K562 (cell line): ENCODE measurements at regions not wholly inside any gene's neighbourhood (a gene's known extent, or its start where the extent isn't known, plus 50 kb on each side); places are given as distances from the start of the nearest gene placed in this dataset.

Source experiments
- ATAC-seq: fragments of 200-7000 bp; cut with Tn5 transposase; 3 replicates; pipeline ENCODE4 v1.9.1; 2020; ENCODE audit warnings: moderate library complexity
- BruUV-seq: library from RNA; stranded (reverse); fragments of 400-500 nt; replicated peaks from 2 replicates; lab custom pipeline; 2021; lab: Mats Ljungman, UMichigan
- CTCF ChIA-PET: fragments of 300-600 bp; formaldehyde crosslinking; extraction: SDS; loops from one replicate; lab custom pipeline; 2021; ENCODE audit warnings: low intra/inter-chr PET ratio; lab: Yijun Ruan, JAX
- POLR2A ChIA-PET: fragments of 300-600, 350-650 bp; sonication (Branson Sonifier 250); formaldehyde crosslinking; extraction: SDS; loops from one replicate; lab custom pipeline; 2021; ENCODE audit warnings: antibody characterized with exemption, inconsistent platforms; lab: Yijun Ruan, JAX
- DNase-seq, 4 experiments: peaks; one replicate each; pipeline versions ENCODE4 v3.0.0 to v3.0.0-alpha.2; 2011 to 2018; ENCODE audit warnings: low spot score in 3 of 4, mixed read lengths in 3 of 4; ENCODE audit errors: extremely low read depth in 1 of 4
- FAIRE-seq: peaks from 2 replicates; lab custom pipeline; 2011; peaks lifted over from hg19 to GRCh38; lab: Jason Lieb, UNC
- H2AFZ ChIP-seq: 2 replicates; pipeline ENCODE4 v1.6.0; 2011; ENCODE audit warnings: low read depth, low read length, control low read depth, inconsistent platforms
- H3K27ac ChIP-seq: fragments of 200-600 bp; 3 replicates; pipeline ENCODE4 v1.8.0; 2011; ENCODE audit warnings: low read depth, mild to moderate bottlenecking, control low read depth, inconsistent platforms, low read length, moderate library complexity, mixed read lengths; ENCODE audit errors: extremely low read depth
- H3K27me3 ChIP-seq, 2 experiments: fragments of 300-600 bp in 1 of 2; 2 replicates in 1 of 2; 3 replicates in 1 of 2; pipeline versions ENCODE4 v1.6.0 to v1.8.0; 2011; ENCODE audit warnings: inconsistent platforms in 2 of 2, low read length in 2 of 2, mild to moderate bottlenecking in 1 of 2, mixed read lengths in 1 of 2, moderate library complexity in 1 of 2; ENCODE audit not compliant: control insufficient read depth in 2 of 2, insufficient read depth in 2 of 2
- H3K36me3 ChIP-seq: fragments of 300-600 bp; 3 replicates; pipeline ENCODE4 v1.8.0; 2011; ENCODE audit warnings: mild to moderate bottlenecking, low read length, inconsistent platforms; ENCODE audit not compliant: control insufficient read depth, insufficient read depth
- H3K4me1 ChIP-seq, 2 experiments: fragments of 200-600 bp in 1 of 2; replicated peaks in 1 of 2; 2 replicates in 1 of 2; 3 replicates in 1 of 2; pipeline versions ENCODE4 v1.5.1 to v1.8.0; 2011; ENCODE audit warnings: inconsistent platforms in 2 of 2, low read length in 2 of 2, mild to moderate bottlenecking in 1 of 2, mixed read lengths in 1 of 2, moderate library complexity in 1 of 2; ENCODE audit not compliant: control insufficient read depth in 2 of 2, insufficient read depth in 2 of 2
- H3K4me2 ChIP-seq: 2 replicates; pipeline ENCODE4 v1.6.1; 2011; ENCODE audit warnings: low read length, control low read depth, inconsistent platforms, mixed read lengths; ENCODE audit not compliant: insufficient read depth
- H3K4me3 ChIP-seq: fragments of 200-600 bp; sonication (generic), shearing (Covaris generic); 2 replicates; pipeline ENCODE4 v1.5.1; 2016; ENCODE audit warnings: control low read depth, inconsistent platforms
- H3K79me2 ChIP-seq: fragments of 200-600 bp; 3 replicates; pipeline ENCODE4 v1.8.0; 2011; ENCODE audit warnings: low read length, inconsistent platforms; ENCODE audit not compliant: control insufficient read depth, insufficient read depth
- H3K9ac ChIP-seq, 2 experiments: 2 replicates each; pipeline versions ENCODE4 v1.6.0 to v1.6.1; 2011; ENCODE audit warnings: low read depth in 2 of 2, low read length in 2 of 2, control low read depth in 1 of 2, inconsistent platforms in 1 of 2, mild to moderate bottlenecking in 1 of 2, mixed read lengths in 1 of 2; ENCODE audit not compliant: insufficient read depth in 1 of 2
- H3K9me1 ChIP-seq: one replicate; pipeline ENCODE4 v1.6.0; 2011; ENCODE audit warnings: inconsistent platforms, mild to moderate bottlenecking, low read length, moderate library complexity; ENCODE audit not compliant: control insufficient read depth, insufficient read depth
- H3K9me3 ChIP-seq: replicated peaks from 2 replicates; pipeline ENCODE4 v1.5.1; 2011; ENCODE audit warnings: low read depth, low read length, inconsistent platforms; ENCODE audit not compliant: control insufficient read depth, insufficient read depth
- H4K20me1 ChIP-seq: replicated peaks from 2 replicates; pipeline ENCODE4 v1.6.1; 2011; ENCODE audit warnings: low read length, inconsistent platforms, mixed read lengths; ENCODE audit not compliant: control insufficient read depth, insufficient read depth
- ARID1B ChIP-seq: fragments of 450-650 bp; IDR thresholded peaks from 2 replicates; pipeline ENCODE4 v1.6.1; 2016; ENCODE audit warnings: antibody characterized with exemption, mild to moderate bottlenecking, inconsistent platforms
- CBX8 ChIP-seq: fragments of 200-600 bp; sonication (generic); IDR thresholded peaks from 2 replicates; pipeline ENCODE4 v1.6.1; 2012; ENCODE audit warnings: borderline replicate concordance, mixed run types, low read depth, mild to moderate bottlenecking, moderate library complexity, mixed read lengths, low read length, control low read depth, inconsistent platforms; ENCODE audit not compliant: poor library complexity, severe bottlenecking; ENCODE audit errors: extremely low read depth
- CREB3L1 ChIP-seq: fragments of 450-650 bp; IDR thresholded peaks from 2 replicates; pipeline ENCODE4 v1.6.1; 2014; ENCODE audit warnings: low read depth, mild to moderate bottlenecking, moderate library complexity, borderline replicate concordance
- FOXA3 ChIP-seq, 2 experiments: fragments of 450-650 bp in 1 of 2; sonication (generic) in 1 of 2; formaldehyde crosslinking; IDR thresholded peaks in 1 of 2; conservative IDR thresholded peaks in 1 of 2; 2 replicates each; pipeline versions ENCODE4 v1.4.0 to v1.8.0; 2020 to 2022; ENCODE audit warnings: mild to moderate bottlenecking in 2 of 2, missing genetic modification reagents in 1 of 2
- IRF1 ChIP-seq: sonication (generic); formaldehyde crosslinking; IDR thresholded peaks from 2 replicates; pipeline ENCODE4 v1.8.0; 2022; ENCODE audit warnings: missing genetic modification reagents, mild to moderate bottlenecking, borderline replicate concordance
- KAT2B ChIP-seq: IDR thresholded peaks from one replicate; pipeline ENCODE4 v1.6.1; 2012; ENCODE audit warnings: low read depth, mild to moderate bottlenecking, control low read depth, inconsistent platforms, low read length, moderate library complexity
- MGA ChIP-seq: fragments of 450-650 bp; IDR thresholded peaks from 2 replicates; pipeline ENCODE4 v1.6.1; 2016; ENCODE audit warnings: mild to moderate bottlenecking, moderate library complexity
- SETDB1 ChIP-seq: IDR thresholded peaks from one replicate; pipeline ENCODE4 v1.6.1; 2012; ENCODE audit warnings: low read length, control low read depth, inconsistent platforms
- SRSF3 ChIP-seq: fragments of 200-400 bp; formaldehyde crosslinking; IDR thresholded peaks from 2 replicates; pipeline ENCODE4 v1.6.1; 2016; ENCODE audit warnings: mild to moderate bottlenecking, low read length, moderate library complexity; ENCODE audit not compliant: insufficient read depth
- in situ Hi-C: fragments of 300-500 bp; cut with MboI; formaldehyde crosslinking; loops from 4 replicates; pipeline ENCODE4 v1.15.0; 2018; ENCODE audit warnings: inconsistent platforms, mixed read lengths
- intact Hi-C: fragments of 100-400 bp; cut with micrococcal nuclease; formaldehyde crosslinking; loops from 2 replicates; pipeline ENCODE4 v1.14.2; 2022

GRCh38 chr6:80930376-80930775 lies 822.1 kb downstream of the TENT5A start:
- no peaks in the 10 kb centered on the region for H3K4me1 ChIP-seq
- ATAC-seq (no peak), FAIRE-seq (no peak), DNase-seq (no peak)
- ChIA-PET POLR2A (no interaction called here), CTCF (no interaction called here)
- no peaks in the 10 kb centered on the region for H4K20me1 ChIP-seq
- no peaks in the 10 kb centered on the region for H3K79me2 ChIP-seq
- no peaks in the 10 kb centered on the region for H3K27me3 ChIP-seq
- H3K9me1 ChIP-seq: no peaks in the 10 kb centered on the region
- H3K4me3 ChIP-seq: no peak overlapping the region
- H3K9me3 ChIP-seq: no peaks in the 10 kb centered on the region
- no peaks in the 10 kb centered on the region for H3K36me3 ChIP-seq
- intact Hi-C loops: no loop called here
- no peak overlapping the region for H3K9ac ChIP-seq
- no peak overlapping the region for H3K4me2 ChIP-seq
- no peak overlapping the region for H3K27ac ChIP-seq
- no TSS peak for BruUV-seq
- H2AFZ ChIP-seq: no peak overlapping the region
- in situ Hi-C loops: no loop called here
- TF ChIP-seq SRSF3 (no peak), CREB3L1 (no peak), CBX8 (no peak), SETDB1 (no peak), ARID1B (no peak), MGA (no peak), FOXA3 (CRISPR knock-in tag; conservative IDR thresholded peaks at IDR 0.05 in 1 of 2, IDR thresholded peaks at IDR 0.05 in 1 of 2) (no peak), KAT2B (no peak), IRF1 (CRISPR knock-in tag) (no peak)
